ENCODE measurements at regions not wholly inside any gene's neighbourhood (a gene's known extent, or its start where the extent isn't known, plus 50 kb on each side); places are given as distances from the start of the nearest gene placed in this dataset.

DNA sequence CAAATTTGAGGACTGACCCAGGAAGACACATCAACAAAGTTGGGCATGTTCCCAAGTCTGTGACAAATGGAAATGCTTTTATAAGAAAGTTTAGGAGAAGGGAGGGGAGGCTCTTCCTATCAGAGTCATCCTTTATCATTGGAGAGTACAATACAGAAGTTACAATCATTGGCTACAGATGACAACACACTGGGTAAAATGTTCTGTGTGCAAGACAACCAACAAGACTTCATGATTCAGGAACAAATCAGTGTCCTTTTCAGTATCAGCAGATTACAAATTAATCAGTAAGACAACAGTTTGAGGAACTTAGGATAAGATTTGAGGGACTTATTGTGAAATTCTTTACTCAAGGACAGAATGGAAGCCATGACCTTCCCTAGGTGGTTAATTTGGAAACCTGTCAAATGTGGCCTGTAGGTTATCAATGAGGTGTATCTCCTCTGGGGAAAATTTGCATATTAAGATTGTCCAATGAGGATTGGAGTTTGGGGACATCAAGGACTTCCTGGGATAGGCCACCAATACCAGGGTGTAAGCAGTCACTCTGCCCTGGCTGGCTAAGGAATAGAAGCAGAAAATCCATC is 274.4 kb upstream of the RORA start:
- H3K4me1 Mint-ChIP-seq, result no peaks in the 10 kb centered on the region
- DNase-seq (no peak), ATAC-seq (replicated peaks) (no peak)
- H3K27me3 Mint-ChIP-seq, result peaks cover 0 to 4% of the 10 kb centered on the region in 2 donors
- H3K27ac Mint-ChIP-seq, result no peak overlapping the region
- no peak overlapping the region for H3K4me3 Mint-ChIP-seq
- H3K36me3 Mint-ChIP-seq, result no peaks in the 10 kb centered on the region
- H3K9me3 Mint-ChIP-seq, result no peaks in the 10 kb centered on the region

DNA sequence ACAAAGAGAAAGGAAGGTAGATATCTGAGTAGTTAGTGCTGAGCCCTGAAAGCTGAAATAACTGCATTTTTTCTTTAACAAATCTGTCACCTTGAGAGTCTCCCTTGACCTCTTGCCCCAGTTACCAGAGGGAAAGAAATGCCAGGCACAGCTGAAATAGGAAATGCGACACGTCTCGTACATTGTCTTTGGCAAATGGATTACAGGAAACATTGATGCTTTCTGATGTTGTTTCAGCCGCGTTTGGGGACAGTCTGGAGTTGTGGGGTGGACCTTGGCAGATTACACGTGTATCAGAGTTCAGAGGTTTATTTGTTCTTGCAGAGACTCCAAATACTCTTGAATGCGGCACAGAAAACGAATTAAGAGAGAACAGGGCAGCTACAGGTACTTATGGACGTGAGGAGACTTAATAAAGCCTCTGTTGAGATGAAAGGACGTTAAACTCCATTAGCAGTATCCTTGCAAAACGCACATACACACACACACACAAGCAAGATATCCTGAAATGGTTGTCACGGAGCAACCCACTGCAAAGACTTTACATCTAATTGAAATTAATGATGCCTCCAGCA is 272.8 kb upstream of the RORA start:
- ATAC-seq (replicated peaks), result no peak
- Mint-ChIP-seq H3K4me1 (no peaks in the 10 kb centered on the region), H3K9me3 (no peaks in the 10 kb centered on the region), H3K36me3 (no peaks in the 10 kb centered on the region), H3K27ac (no peak overlapping the region), H3K4me3 (no peak overlapping the region), H3K27me3 (peaks cover 0 to 9% of the 10 kb centered on the region in 2 donors)
- no peak for DNase-seq

DNA sequence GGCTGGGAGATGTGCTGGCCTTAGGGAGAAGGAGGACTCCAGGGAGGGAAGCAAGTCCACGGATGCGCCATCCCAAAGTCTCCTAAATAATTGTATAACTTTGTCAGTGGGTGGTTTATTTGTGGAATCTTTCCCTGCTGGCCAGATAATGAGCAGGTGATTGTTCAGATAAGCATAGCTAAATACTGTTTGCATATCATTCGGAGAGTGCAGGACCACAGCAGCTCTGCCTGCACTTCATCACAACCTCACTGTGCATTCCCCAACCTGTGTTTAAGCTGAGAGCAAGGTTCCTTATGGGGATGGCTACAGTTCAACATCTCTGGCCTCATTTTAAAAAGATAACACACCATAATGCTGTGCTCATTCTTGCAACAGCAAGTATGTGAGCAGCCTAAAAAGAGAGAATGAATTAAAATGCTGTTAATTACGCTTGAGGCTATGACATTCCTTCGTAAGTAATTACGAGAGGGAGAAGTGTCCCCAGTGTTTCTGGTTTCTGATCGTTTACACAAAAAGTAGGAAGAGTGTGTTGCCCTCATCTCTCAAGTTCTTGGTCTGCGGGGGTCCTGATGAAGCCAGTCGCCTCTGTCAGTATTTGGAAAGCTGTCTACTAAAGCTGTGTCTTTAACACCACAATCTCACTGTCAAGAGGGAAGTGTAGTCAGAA is 272.0 kb upstream of the RORA start:
- H3K27me3 Mint-ChIP-seq, result peaks cover 0 to 12% of the 10 kb centered on the region in 2 donors
- no peak overlapping the region for H3K27ac Mint-ChIP-seq
- H3K4me3 Mint-ChIP-seq, result no peak overlapping the region
- H3K4me1 Mint-ChIP-seq, result no peaks in the 10 kb centered on the region
- no peaks in the 10 kb centered on the region for H3K9me3 Mint-ChIP-seq
- ATAC-seq (replicated peaks) (no peak), DNase-seq (no peak)
- H3K36me3 Mint-ChIP-seq, result no peaks in the 10 kb centered on the region

DNA sequence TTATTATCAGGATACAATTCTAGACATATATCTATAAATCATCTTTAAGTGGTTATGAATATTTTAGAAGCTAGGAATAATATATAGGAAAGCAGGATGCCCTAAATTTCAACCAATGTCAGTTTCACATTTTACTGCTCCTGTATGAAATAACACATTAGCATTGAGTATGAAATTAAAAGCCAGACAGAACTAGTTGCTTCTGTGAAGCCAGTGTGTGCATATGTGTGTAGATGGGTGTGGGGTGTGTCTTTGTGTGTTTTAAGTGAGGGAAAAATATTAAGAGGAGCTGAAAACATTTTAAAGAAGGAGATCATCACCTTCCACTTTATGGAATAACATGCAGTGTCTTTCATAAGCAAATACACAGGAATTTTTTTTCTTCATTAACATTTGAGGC is 271.4 kb upstream of the RORA start:
- DNase-seq, result no peak
- ATAC-seq (replicated peaks), result no peak
- Mint-ChIP-seq H3K9me3 (no peaks in the 10 kb centered on the region), H3K27ac (no peak overlapping the region), H3K36me3 (no peaks in the 10 kb centered on the region), H3K4me1 (no peaks in the 10 kb centered on the region), H3K4me3 (no peak overlapping the region), H3K27me3 (peaks cover 0 to 12% of the 10 kb centered on the region in 2 donors)

DNA sequence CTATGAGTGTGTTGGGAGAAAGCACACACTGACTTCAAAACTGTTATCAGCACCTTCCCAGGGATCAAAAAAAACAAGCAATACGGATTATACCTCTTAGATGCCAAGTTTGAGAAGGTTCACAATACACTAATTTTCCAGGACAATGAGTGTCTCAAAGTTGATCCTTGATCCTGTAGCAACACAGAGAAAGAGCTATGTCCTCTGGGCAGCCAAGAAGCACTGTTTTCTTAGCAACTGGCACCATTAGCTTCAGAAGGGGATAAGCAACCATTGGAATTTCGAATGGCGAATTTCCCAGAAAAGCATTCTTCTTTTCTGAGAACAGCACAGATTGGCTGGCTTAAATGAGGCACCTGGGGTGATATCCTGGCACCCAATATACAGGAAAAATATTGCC is 270.3 kb upstream of the RORA start:
- no peak for DNase-seq
- Mint-ChIP-seq H3K27me3 (peaks cover 0 to 12% of the 10 kb centered on the region in 2 donors), H3K4me1 (no peaks in the 10 kb centered on the region), H3K9me3 (no peaks in the 10 kb centered on the region), H3K36me3 (no peaks in the 10 kb centered on the region), H3K27ac (no peak overlapping the region), H3K4me3 (no peak overlapping the region)
- no peak for ATAC-seq (replicated peaks)

DNA sequence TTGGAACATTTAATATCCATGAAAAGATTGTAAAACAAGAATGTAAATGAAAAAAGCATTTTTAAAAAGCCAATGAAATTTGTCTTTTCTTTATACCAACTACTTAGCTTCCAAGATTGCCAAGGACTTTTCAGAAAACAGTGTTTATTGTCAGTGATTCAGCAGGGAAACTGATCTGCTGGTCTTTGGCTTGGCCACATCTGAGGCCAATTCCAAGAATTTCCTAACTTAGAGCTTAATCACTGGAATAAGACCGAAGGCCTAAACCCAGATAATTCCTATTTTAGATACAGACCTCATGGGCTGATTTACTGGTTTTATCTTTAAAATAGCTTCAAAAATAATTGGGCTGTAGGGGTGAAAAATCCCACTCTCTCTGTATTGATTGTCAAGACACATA is 260.5 kb upstream of the RORA start:
- ATAC-seq (replicated peaks) (no peak), DNase-seq (no peak)
- H3K36me3 Mint-ChIP-seq, result no peaks in the 10 kb centered on the region
- no peaks in the 10 kb centered on the region for H3K4me1 Mint-ChIP-seq
- peaks cover 0 to 4% of the 10 kb centered on the region in 2 donors for H3K27me3 Mint-ChIP-seq
- H3K4me3 Mint-ChIP-seq, result no peak overlapping the region
- no peaks in the 10 kb centered on the region for H3K9me3 Mint-ChIP-seq
- no peak overlapping the region for H3K27ac Mint-ChIP-seq

DNA sequence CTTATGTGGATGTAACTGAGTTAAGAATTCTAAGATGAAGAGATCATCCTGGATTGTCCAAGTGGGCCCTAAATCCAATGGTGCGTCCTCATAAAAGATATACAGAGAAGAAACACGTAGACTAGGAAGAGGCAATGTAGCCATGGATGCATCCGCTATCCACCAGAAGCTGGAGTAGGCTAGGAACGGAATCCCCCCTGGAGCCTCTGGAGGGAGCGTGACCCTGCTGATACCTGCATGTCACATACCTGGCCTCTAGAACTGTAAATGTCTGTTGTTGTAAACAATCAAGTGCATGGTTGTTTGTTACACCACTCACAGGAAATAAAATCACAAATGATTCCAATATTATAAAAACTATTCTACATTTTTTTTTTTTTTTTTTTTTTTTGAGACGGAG is 254.5 kb upstream of the RORA start:
- Mint-ChIP-seq H3K27ac (no peak overlapping the region), H3K27me3 (peaks cover 0 to 4% of the 10 kb centered on the region in 2 donors), H3K36me3 (no peaks in the 10 kb centered on the region), H3K4me3 (no peak overlapping the region), H3K4me1 (no peaks in the 10 kb centered on the region), H3K9me3 (no peaks in the 10 kb centered on the region)
- DNase-seq (no peak), ATAC-seq (replicated peaks) (no peak)

DNA sequence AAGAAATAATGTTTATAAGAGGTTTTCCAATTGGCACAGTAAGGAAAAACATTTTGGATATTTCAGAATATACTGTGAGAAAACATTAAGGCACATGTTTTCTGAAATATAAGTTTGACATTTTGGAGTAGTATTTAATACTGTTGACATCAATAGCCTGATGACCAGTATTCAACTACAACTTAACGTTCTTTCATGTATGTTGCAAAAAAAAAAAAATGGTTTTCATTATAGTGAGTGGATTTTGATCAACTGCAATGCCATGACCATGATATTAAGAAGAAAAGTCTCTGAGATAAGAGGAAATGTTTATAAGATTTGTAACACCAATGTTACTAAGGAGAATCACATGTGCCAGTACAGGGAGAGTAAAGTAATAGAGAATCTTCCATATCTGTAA is 252.8 kb upstream of the RORA start:
- H3K4me1 Mint-ChIP-seq, result no peaks in the 10 kb centered on the region
- no peak overlapping the region for H3K27ac Mint-ChIP-seq
- no peaks in the 10 kb centered on the region for H3K9me3 Mint-ChIP-seq
- H3K36me3 Mint-ChIP-seq, result no peaks in the 10 kb centered on the region
- H3K27me3 Mint-ChIP-seq, result peaks cover 0 to 4% of the 10 kb centered on the region in 2 donors
- ATAC-seq (replicated peaks) (no peak), DNase-seq (no peak)
- H3K4me3 Mint-ChIP-seq, result no peak overlapping the region

DNA sequence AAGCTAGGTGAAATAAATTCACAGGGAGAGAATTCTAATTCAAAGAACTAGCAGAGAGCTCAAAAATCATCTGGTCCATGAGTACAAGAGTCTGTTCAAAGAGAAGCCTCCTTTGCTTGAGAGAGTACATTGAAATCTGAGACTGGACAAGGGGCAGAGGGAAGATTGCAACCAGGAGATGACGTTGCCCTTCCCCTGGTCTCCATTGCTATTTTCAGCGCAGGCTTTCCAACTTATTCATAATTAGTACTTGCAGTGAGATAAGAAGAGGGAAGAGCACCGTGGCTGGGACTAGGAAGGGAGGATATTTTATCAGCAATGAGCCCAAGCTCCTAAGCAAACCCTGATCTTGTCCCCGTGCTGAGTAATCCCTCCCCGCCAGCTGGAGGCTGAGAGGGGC is 251.8 kb upstream of the RORA start:
- no peaks in the 10 kb centered on the region for H3K36me3 Mint-ChIP-seq
- no peak overlapping the region for H3K4me3 Mint-ChIP-seq

DNA sequence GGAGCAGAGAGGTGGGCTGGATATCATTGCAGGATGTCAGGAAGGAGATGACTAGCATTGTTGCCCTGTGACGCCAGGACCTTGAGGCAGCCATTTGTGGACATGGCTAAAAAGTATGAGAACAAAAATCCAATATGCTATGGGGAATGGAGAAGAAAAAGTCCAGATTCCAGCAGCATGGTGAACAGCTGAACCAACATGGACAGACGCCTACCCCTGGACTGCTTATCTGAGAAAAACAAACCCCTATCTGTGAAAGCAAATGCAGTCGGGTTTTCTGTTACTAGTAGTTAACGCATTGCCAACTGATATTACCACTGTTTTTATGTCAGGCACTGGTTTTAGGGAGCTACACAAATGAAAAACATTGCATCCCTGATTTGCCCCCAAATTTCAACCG is 251.2 kb upstream of the RORA start:
- ATAC-seq (replicated peaks) (no peak), DNase-seq (no peak)
- Mint-ChIP-seq H3K4me3 (no peak overlapping the region), H3K9me3 (no peaks in the 10 kb centered on the region), H3K4me1 (no peaks in the 10 kb centered on the region), H3K36me3 (no peaks in the 10 kb centered on the region), H3K27me3 (peaks cover 0 to 1% of the 10 kb centered on the region in 2 donors), H3K27ac (no peak overlapping the region)

More for the DNA sequence above, 251.8 kb upstream of the RORA start:
- H3K4me1 Mint-ChIP-seq, result no peaks in the 10 kb centered on the region
- H3K27ac Mint-ChIP-seq, result no peak overlapping the region
- H3K27me3 Mint-ChIP-seq, result no peaks in the 10 kb centered on the region
- ATAC-seq (replicated peaks) (no peak), DNase-seq (no peak)
- no peaks in the 10 kb centered on the region for H3K9me3 Mint-ChIP-seq

DNA sequence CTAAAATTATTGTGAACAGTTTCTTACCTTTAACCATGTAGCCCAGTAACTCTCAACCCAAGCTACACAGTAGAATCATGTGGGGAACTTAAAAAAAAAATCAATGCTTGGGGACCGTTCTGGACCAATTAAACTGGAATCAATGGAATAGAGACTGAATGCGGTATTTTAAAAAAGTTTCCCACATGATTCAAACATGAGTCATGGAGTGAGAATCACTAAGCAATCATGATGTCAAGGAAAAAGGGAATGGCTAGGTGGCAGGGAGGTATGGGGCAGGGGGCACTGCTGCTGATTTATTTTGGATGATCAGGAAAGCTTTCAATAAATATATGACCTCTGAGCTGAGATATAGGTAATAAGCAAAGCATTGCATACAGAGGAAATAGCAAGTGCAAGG is 250.5 kb upstream of the RORA start:
- H3K4me3 Mint-ChIP-seq, result no peak overlapping the region
- H3K27ac Mint-ChIP-seq, result no peak overlapping the region
- no peaks in the 10 kb centered on the region for H3K36me3 Mint-ChIP-seq
- H3K9me3 Mint-ChIP-seq, result no peaks in the 10 kb centered on the region
- peaks cover 0 to 5% of the 10 kb centered on the region in 2 donors for H3K27me3 Mint-ChIP-seq
- H3K4me1 Mint-ChIP-seq, result no peaks in the 10 kb centered on the region
- DNase-seq (no peak), ATAC-seq (replicated peaks) (no peak)

DNA sequence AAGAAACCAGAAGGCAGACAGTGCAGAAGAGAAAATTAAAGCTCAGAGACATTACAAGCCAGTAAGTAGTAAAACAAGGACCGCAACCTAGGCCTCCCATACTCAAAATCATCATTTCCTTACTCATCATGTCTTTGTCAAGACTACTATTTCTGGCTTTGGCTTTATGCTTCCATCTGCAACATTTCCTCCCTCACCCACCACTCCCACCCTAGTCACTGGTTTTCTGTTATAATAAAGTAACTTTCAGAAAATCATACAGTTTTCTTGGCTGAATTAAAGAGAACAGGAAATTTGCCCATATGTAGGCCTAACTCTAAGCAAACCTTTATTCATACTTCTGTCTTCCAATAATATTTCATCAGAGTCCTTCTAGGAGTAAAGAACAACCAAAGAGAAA is 247.6 kb upstream of the RORA start:
- DNase-seq, result no peak
- Mint-ChIP-seq H3K9me3 (no peaks in the 10 kb centered on the region), H3K36me3 (no peaks in the 10 kb centered on the region), H3K4me3 (no peak overlapping the region), H3K27ac (no peak overlapping the region), H3K27me3 (peaks cover 0 to 9% of the 10 kb centered on the region in 2 donors), H3K4me1 (no peaks in the 10 kb centered on the region)
- no peak for ATAC-seq (replicated peaks)

DNA sequence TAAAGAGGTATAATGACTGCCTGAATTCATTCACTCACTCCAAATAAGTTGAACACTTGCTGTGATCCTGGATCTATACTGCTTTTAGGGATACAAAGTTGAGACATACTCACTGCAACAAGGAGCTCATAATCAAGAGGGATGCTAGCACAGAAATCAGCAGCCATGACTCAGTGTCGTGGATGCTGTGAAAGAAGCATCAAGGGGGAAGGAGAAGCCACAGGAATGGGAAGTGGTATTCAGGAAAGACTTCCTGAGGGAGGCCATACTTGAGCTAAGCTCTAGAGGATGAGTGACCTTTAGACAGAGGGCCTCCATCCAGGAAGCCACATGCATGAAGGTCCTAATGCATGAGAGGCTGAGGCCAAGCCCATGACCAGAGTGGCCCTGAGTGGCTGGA is 245.7 kb upstream of the RORA start:
- H3K36me3 Mint-ChIP-seq, result no peaks in the 10 kb centered on the region
- ATAC-seq (replicated peaks) (no peak), DNase-seq (no peak)
- H3K27me3 Mint-ChIP-seq, result peaks cover 0 to 9% of the 10 kb centered on the region in 2 donors
- no peak overlapping the region for H3K4me3 Mint-ChIP-seq
- no peaks in the 10 kb centered on the region for H3K9me3 Mint-ChIP-seq
- H3K4me1 Mint-ChIP-seq, result no peaks in the 10 kb centered on the region
- no peak overlapping the region for H3K27ac Mint-ChIP-seq

DNA sequence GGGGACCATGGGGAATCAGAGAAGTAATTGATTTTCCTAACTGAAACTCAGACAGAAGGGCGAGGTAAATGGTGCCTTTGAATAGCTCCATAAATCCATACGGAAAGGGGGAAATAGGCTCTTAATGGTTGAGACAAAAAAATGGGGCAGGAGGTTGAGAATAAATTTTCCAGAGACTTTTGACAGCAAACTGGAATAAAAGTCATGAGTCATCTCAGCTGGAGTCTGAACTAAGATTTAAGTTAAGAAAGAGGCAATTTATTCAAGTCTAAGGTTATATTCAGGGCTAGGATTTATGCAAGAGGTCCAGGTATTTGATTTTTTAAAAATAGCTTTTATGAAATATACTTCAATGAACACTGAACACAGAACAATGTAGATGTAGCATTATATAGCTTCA is 238.7 kb upstream of the RORA start:
- no peak overlapping the region for H3K27ac Mint-ChIP-seq

More for the DNA sequence above, 238.7 kb upstream of the RORA start:
- Mint-ChIP-seq H3K36me3 (no peaks in the 10 kb centered on the region), H3K4me3 (no peak overlapping the region), H3K27me3 (peaks cover 0 to 3% of the 10 kb centered on the region in 2 donors), H3K4me1 (no peaks in the 10 kb centered on the region), H3K9me3 (no peaks in the 10 kb centered on the region)
- ATAC-seq (replicated peaks) (no peak), DNase-seq (no peak)

Measured in stimulated activated naive B cell treated with anti-CD40 and anti-IgM and Interleukin-4, amounts not matched to agents 10 μg/mL and 1 μg/mL and 100 μg/mL, for 72 hours (primary cell).